NCI-H146 (cell line): ENCODE measurements at regions not wholly inside any gene's neighbourhood (a gene's known extent, or its start where the extent isn't known, plus 50 kb on each side); places are given as distances from the start of the nearest gene placed in this dataset.
"Not testable (repeated sequence)": the region's sequence is repeated elsewhere in the genome, so short reads cannot be mapped to it uniquely, and the experiment has no call there.

Experiments
- DNase-seq: peaks from one replicate; lab custom pipeline; 2025; lab: John Stamatoyannopoulos, UW

GRCh38 chr13:37475151-37475550, 123.4 kb downstream of the POSTN start:
- no peak for DNase-seq

DNA sequence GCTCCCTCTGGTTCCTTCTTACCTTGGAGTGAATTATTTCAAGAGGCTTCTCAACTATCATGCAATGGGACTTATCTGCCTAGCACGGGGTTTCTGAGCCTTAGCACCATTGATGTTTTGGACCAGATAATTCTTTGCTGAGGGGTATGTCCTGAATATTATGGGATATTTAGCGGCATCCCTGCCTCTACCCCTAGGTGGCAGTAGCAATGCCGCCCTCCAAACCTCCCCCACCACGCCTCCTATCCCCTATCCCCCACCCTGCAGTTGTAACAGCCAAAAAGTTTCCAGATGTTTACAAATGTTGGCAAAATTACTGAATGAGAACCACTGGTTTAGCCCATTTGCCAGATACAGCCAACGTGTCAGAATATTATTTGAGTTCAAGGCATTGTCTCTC, 125.5 kb downstream of the POSTN start:
- DNase-seq = no peak

DNA sequence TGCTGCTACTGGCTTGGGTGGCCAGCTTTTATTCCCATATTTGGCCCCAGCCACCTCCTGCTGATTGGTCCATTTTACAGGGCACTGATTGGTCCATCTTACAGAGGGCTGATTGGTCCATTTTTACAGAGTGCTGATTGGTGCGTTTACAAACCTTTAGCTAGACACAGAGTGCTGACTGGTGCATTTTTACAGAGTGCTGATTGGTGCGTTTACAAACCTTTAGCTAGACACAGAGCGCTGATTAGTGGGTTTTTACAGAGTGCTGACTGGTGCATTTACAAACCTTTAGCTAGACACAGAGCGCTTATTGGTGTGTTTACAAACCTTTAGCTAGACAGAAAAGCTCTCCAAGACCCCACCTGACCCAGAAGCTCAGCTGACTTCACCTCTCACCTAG, 126.3 kb downstream of the POSTN start:
- not testable (repeated sequence) for DNase-seq

DNA sequence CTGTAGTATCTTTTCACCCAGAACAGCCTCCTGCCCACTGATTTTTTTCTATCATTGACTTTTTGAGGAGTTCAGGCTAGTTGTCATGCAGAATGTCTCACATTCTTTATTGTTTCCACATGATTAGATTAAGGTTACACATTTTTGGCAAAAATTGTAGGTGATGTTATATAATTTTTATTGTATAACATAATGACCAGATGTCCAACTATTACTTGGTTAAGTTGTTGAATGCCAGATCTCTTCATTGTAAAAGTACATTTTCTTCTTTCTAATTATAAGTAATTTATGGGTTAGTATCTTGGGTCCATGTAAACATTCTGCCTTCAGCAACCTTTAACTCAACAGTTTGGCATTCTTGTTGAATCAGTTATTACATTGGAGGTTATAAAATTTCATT, 138.4 kb downstream of the POSTN start:
- no peak for DNase-seq

DNA sequence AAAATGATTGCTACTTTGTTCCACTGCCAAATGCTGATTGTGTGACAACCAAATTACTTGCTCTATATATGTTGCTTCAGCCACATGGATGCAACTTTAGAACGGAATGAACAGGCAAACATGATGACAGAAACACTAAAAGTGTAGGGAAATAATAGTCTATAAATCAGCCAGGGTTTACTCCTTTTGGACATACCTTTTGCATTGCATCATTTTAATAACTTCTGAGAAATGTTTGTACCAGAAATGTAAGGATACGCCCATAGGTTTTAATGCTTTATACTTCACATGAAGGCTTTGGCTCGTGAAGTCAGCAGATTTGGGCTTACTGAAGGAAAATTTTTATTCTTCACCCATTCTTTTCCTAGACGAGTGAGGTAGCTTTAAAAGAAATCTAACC, 141.0 kb downstream of the POSTN start:
- DNase-seq = no peak

- no peak for DNase-seq
Observed at GRCh38 chr13:37456506-37456905, 142.1 kb downstream of the POSTN start.

DNA sequence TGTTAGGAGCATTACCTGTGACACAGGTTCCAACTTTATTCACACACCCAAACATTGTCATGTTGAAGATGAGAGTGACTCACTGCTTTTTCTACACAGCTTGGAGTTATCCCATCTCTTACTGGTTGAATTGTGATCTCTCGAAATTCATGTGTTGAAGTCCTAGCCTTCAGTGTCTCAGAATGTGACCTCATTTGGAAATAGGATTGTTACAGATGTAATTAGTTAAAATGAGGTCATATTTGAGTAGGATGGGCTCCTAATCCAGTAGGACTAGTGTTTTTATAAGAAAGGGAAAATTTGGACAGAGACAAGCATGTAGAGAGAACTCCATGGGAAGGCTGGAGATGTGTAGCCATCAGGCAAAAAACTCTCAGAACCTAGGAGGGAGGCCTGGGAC, 142.5 kb downstream of the POSTN start:
- DNase-seq = no peak

DNA sequence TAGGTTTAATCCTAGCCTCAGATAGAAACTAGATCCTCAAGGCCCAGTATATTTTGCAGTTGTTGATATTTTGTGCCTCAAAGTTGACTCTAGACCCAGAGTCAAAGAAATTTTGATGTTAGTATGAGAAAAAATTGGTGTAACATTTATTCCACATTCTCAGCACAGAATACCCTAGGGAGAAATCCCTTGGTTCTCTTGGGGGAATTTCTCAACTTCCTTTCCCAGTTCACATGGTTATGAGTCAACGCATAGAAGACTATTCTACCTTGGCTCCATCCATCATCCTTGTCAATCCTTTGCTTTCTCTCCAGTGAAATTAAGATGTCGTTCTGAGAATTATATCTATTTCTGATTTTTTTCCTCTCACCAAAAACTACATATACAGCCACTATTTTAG, 145.3 kb downstream of the POSTN start:
- no peak for DNase-seq

- no peak for DNase-seq
Observed at GRCh38 chr13:37450276-37450675, 148.3 kb downstream of the POSTN start.

DNA sequence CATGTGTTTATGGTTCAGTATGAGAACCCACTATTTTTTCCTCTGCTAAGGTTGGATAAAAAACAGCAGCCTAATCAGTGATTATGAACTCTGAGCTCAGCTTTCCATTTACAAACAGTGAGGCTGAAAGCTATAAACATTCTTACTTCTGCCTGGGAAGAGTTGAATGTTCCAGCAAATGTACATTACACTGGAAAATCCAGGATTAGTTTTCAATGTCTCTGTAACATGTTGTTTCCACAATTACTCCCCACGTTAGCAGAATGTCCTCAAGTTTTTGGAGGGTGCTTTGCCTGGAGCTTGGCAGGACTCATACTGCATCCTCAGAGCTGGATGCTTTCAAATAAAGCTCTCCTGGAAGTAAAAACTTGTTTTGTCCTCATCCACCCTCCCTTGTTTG, 150.4 kb downstream of the POSTN start:
- DNase-seq = no peak

GRCh38 chr13:37446503-37446902, 152.1 kb downstream of the POSTN start:
- no peak for DNase-seq

- DNase-seq = no peak
Observed at GRCh38 chr13:37443538-37443937, 155.0 kb downstream of the POSTN start.

DNA sequence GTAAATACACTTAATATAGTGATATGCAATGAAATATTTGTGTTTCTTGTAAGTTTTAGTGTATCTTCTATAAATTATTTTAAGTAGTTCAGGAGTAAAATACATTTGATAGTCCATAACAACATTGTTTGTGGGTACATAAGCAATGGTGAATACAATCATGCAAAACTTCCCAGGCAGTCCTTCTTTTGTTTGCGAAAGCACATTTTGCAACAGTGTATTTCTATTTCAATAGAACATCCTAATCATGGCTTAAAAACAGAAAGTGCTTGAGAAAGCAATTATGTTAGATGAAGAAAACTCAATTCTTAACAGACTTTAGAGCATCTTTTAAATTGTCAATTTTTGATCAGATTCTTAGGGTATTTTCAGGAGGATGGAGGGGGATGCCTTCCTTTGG, 155.6 kb downstream of the POSTN start:
- no peak for DNase-seq

DNA sequence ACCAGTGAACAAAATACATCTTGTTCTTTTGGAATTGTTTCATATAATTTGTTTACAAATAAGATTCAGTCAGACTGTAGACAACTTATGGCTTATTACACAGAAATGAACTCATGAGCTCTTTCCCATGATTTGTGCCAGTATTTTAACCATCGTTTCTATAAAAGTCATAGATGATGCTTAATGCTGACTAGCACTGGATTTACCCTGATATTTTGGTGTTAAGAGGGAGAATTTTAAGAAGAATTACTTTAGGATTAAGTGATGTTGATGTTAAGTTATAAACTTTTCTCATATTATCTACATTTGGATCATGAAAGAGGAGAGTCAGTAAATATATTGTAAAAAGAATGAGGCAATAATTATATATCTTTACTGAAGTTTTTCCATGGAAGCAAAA, 162.7 kb downstream of the POSTN start:
- no peak for DNase-seq

- no peak for DNase-seq
Observed at GRCh38 chr13:37433086-37433485, 165.5 kb downstream of the POSTN start.

GRCh38 chr13:37429976-37430375, 168.6 kb downstream of the POSTN start:
- no peak for DNase-seq

DNA sequence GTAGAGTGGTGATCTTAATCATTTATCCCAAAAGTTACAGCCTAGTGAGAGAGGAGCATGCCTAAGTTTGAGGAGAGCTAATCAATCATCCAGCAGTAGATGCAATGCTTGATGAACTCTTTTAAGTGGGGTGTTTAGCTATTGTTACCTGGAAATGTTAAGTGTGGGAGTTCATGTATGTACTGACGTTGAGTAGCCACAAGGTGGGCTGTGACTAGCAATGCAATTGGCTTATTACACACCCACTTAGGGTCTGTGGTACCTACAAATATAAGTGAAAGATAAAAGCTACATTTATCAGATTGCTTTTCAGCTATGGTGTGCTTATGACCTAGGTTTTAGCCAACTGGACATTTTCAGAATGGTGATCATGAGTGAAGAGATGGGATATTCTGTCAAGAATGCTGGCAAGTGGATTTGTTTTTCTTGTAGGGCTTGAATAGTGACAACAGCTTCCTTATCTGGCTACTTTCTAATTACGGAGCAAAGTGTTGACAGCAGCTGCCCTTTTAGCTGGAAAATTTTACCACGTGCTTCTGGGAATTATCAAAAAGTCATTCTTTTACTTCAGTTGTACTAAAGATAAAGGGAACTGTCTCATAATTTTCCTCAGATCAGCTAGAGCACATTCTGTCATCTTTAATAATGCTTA, 170.6 kb downstream of the POSTN start:
- no peak for DNase-seq

DNA sequence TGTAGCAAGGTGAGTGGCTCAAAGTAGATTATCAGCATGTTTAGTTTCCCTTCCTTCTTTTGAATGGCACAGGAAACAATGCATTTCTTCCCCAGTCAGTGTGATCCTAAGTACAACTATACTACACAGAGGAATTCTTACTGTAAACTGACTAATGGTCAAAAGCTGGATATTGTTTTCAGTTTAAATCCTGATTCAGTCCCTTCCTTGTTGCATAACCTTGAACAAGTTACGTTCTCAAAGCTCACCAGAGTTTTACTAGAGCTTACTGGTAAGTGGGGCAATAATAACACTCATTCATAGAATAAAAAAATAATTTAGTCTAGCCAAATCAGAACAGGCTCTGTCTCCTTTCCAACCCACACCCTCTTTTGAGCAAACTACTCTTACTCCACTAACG, 180.1 kb downstream of the POSTN start:
- DNase-seq = no peak

- DNase-seq = no peak
Observed at GRCh38 chr13:37417060-37417441, 181.5 kb downstream of the POSTN start.

- no peak for DNase-seq
Observed at GRCh38 chr13:37416291-37417059, 182.1 kb downstream of the POSTN start.

GRCh38 chr13:37413161-37413560, 185.4 kb downstream of the POSTN start:
- no peak for DNase-seq

DNA sequence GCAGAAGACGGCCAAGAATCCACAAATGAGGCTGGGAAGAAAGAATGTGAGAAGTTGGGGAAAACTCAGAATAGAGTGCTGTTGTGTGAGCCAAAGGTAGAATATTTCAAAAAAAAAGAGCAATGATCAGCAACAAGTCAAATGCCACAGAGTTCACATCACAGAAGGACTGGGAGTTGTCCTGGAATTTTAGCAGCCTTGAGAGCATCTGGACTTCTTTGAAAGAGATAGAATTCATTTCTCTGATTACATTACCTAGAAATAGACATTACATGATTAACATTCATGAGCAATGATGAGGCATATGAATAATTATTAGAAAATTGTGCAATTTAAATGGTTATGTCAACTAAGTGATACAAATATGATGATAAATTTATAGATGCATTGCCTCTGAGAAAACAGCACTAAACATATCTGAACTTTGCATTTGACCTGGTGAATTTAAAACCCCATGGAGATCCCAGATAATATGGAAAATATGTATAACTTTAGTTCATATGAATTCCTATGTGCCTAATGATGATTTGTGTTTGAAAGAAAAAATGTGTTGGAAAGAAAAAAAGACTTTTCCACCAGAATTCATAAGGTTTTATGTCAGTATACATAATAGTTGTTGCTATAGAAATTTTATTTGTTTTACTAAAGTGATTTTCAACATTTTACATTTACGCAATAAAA, 186.2 kb downstream of the POSTN start:
- no peak for DNase-seq

DNA sequence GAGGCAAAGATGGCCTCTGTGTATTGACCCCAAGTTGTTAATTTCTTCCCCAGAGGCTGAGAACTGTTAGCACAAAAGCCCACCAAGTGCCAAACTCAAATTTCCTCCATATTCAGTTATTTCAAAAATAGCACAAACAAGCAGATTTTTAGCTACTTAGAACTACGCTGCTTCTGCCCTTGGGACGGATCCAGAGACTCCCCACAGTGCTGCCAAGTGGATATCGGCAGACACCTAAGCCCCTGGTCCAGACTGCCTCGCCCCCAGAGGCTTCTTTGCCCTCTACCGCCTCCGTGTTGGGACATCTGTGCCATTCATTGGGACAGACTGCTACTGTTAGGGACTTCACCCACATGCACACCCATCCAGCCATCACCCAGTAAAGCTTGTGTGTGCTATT, 188.3 kb downstream of the POSTN start:
- no peak for DNase-seq
